ENCODE measurements at regions not wholly inside any gene's neighbourhood (a gene's known extent, or its start where the extent isn't known, plus 50 kb on each side); places are given as distances from the start of the nearest gene placed in this dataset.

GRCh38 chr1:208581209-208581608 lies 337.0 kb upstream of the PLXNA2 start:
- TF ChIP-seq POLR2AphosphoS5 (IDR thresholded peaks at IDR 0.05; ENCODE audit: low read depth, low read length) = no peak
- no peak for TF ChIP-seq POLR2A (IDR thresholded peaks at IDR 0.05; ENCODE audit: low read depth, low read length)

Data from GM12892 (cell line).